Neural progenitor cell (in vitro differentiated cells): ENCODE measurements at regions not wholly inside any gene's neighbourhood (a gene's known extent, or its start where the extent isn't known, plus 50 kb on each side); places are given as distances from the start of the nearest gene placed in this dataset.

Experiments
- DNase-seq: peaks from one replicate; pipeline ENCODE4 v3.0.0-alpha.2; 2016; ENCODE audit warnings: low spot score
- H2AFZ ChIP-seq: fragments of 200-600 bp; sonication (generic); replicated peaks from 2 replicates; pipeline ENCODE4 v1.6.1; 2016; ENCODE audit warnings: antibody characterized with exemption
- H3F3A ChIP-seq: fragments of 200-600 bp; sonication (generic); 2 replicates; pipeline ENCODE4 v1.6.1; 2016; ENCODE audit warnings: antibody characterized with exemption, low read depth
- H3K27ac ChIP-seq: fragments of 200-600 bp; sonication (generic); 2 replicates; pipeline ENCODE4 v1.5.1; 2016; ENCODE audit warnings: mild to moderate bottlenecking
- H3K27me3 ChIP-seq: fragments of 200-600 bp; sonication (generic); 2 replicates; pipeline ENCODE4 v1.6.1; 2016; ENCODE audit warnings: mild to moderate bottlenecking, moderate library complexity
- H3K36me3 ChIP-seq: fragments of 200-600 bp; sonication (generic); 2 replicates; pipeline ENCODE4 v1.5.1; 2016
- H3K4me1 ChIP-seq: fragments of 200-600 bp; sonication (generic); 2 replicates; pipeline ENCODE4 v1.6.1; 2016; ENCODE audit warnings: mixed run types
- H3K4me2 ChIP-seq: fragments of 200-600 bp; sonication (generic); 2 replicates; pipeline ENCODE4 v1.6.1; 2016
- H3K4me3 ChIP-seq: fragments of 200-600 bp; sonication (generic); 2 replicates; pipeline ENCODE4 v1.5.1; 2016
- H3K79me2 ChIP-seq: fragments of 200-600 bp; sonication (generic); 2 replicates; pipeline ENCODE4 v1.6.1; 2016; ENCODE audit warnings: low read depth
- H3K9ac ChIP-seq: fragments of 200-600 bp; sonication (generic); 2 replicates; pipeline ENCODE4 v1.6.1; 2016
- H3K9me3 ChIP-seq: fragments of 200-600 bp; sonication (generic); 2 replicates; pipeline ENCODE4 v1.5.1; 2016; ENCODE audit warnings: low read depth
- H4K20me1 ChIP-seq: fragments of 200-600 bp; sonication (generic); 2 replicates; pipeline ENCODE4 v1.6.1; 2016; ENCODE audit warnings: low read depth
- H3K27ac Mint-ChIP-seq: 3 replicates; pipeline ENCODE4 v1.8.0; 2021; ENCODE audit warnings: mixed read lengths
- H3K27me3 Mint-ChIP-seq: 2 replicates; pipeline ENCODE4 v1.8.0; 2022; ENCODE audit warnings: low read depth, mild to moderate bottlenecking, inconsistent platforms, moderate library complexity, mixed read lengths; ENCODE audit not compliant: insufficient read depth
- H3K36me3 Mint-ChIP-seq: 3 replicates; pipeline ENCODE4 v1.8.0; 2021; ENCODE audit warnings: mixed read lengths
- H3K4me1 Mint-ChIP-seq: 3 replicates; pipeline ENCODE4 v1.8.0; 2021; ENCODE audit warnings: mixed read lengths
- H3K4me3 Mint-ChIP-seq: 3 replicates; pipeline ENCODE4 v1.8.0; 2021; ENCODE audit warnings: mild to moderate bottlenecking, moderate library complexity, mixed read lengths
- H3K9me3 Mint-ChIP-seq: 3 replicates; pipeline ENCODE4 v1.8.0; 2020; ENCODE audit warnings: mixed read lengths
- EZH2 ChIP-seq: fragments of 200-600 bp; sonication (generic); IDR thresholded peaks from 2 replicates; pipeline ENCODE4 v1.6.1; 2017; ENCODE audit warnings: antibody characterized with exemption, mild to moderate bottlenecking, moderate library complexity
- EZH2phosphoT487 ChIP-seq: fragments of 200-600 bp; sonication (generic); IDR thresholded peaks from 2 replicates; pipeline ENCODE4 v1.6.1; 2017; ENCODE audit warnings: antibody characterized with exemption
- TF ChIP-seq, protein P1 (sequence below): fragments of 200-600 bp; sonication (generic); IDR thresholded peaks from 2 replicates; pipeline ENCODE4 v1.5.1; 2017; ENCODE audit warnings: antibody characterized with exemption, mild to moderate bottlenecking

DNA sequence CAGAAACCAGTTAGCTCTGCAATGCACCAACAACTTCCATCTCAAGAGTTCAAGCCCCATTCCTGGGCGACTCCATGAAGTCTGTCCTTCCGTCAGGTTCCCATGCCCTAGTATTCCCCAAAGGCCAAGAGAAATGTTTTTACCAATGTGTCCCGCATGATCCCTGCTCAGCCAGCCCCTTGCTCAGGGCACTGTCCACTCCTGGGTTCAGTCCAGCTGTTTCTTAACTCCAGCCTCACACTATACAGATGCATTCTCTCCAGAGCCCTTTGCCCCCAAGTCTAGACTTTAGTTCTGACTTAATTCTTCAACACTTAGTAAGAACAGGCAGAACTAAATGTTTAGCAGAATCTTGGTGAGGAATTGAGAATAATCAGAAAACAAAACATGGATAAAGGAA is 497.5 kb downstream of the SOX6 start:
- H3K4me2 ChIP-seq = no peak overlapping the region
- peaks cover 5% of the 10 kb centered on the region for H3K36me3 Mint-ChIP-seq
- H3K27me3 ChIP-seq = no peaks in the 10 kb centered on the region
- no peaks in the 10 kb centered on the region for H3K9me3 Mint-ChIP-seq
- H3K27ac ChIP-seq = no peak overlapping the region
- peak overlapping the region; percentile 13 for H3K27ac Mint-ChIP-seq
- H3K4me3 Mint-ChIP-seq = no peak overlapping the region
- no peak overlapping the region for H2AFZ ChIP-seq
- no peaks in the 10 kb centered on the region for H3K79me2 ChIP-seq
- H3F3A ChIP-seq = no peaks in the 10 kb centered on the region
- H3K4me1 ChIP-seq = peaks cover 4% of the 10 kb centered on the region
- DNase-seq = no peak
- H3K4me1 Mint-ChIP-seq = peaks cover 14% of the 10 kb centered on the region
- no peaks in the 10 kb centered on the region for H3K9me3 ChIP-seq
- TF ChIP-seq EZH2phosphoT487 = no peak
- no peak overlapping the region for H3K9ac ChIP-seq
- H4K20me1 ChIP-seq = no peaks in the 10 kb centered on the region
- H3K36me3 ChIP-seq = no peaks in the 10 kb centered on the region
- H3K4me3 ChIP-seq = no peak overlapping the region
- peaks cover 3% of the 10 kb centered on the region for H3K27me3 Mint-ChIP-seq

GRCh38 chr11:15859411-15859810 is 496.9 kb downstream of the SOX6 start:
- Histone ChIP-seq H3K27ac (no peak overlapping the region), H3K79me2 (no peaks in the 10 kb centered on the region), H2AFZ (no peak overlapping the region), H3K36me3 (no peaks in the 10 kb centered on the region), H3K4me3 (no peak overlapping the region), H3F3A (no peaks in the 10 kb centered on the region), H3K4me1 (peaks cover 10% of the 10 kb centered on the region), H3K27me3 (no peaks in the 10 kb centered on the region), H3K9ac (no peak overlapping the region), H4K20me1 (no peaks in the 10 kb centered on the region), H3K9me3 (no peaks in the 10 kb centered on the region), H3K4me2 (no peak overlapping the region)
- Mint-ChIP-seq H3K36me3 (peaks cover 6% of the 10 kb centered on the region), H3K27me3 (peaks cover 3% of the 10 kb centered on the region), H3K27ac (peak overlapping the region; percentile 22), H3K4me1 (peaks cover 19% of the 10 kb centered on the region), H3K4me3 (no peak overlapping the region), H3K9me3 (no peaks in the 10 kb centered on the region)
- DNase-seq = no peak
- TF ChIP-seq EZH2phosphoT487 = no peak
- TF ChIP-seq EZH2 = no peak
- TF ChIP-seq, protein P1, sequence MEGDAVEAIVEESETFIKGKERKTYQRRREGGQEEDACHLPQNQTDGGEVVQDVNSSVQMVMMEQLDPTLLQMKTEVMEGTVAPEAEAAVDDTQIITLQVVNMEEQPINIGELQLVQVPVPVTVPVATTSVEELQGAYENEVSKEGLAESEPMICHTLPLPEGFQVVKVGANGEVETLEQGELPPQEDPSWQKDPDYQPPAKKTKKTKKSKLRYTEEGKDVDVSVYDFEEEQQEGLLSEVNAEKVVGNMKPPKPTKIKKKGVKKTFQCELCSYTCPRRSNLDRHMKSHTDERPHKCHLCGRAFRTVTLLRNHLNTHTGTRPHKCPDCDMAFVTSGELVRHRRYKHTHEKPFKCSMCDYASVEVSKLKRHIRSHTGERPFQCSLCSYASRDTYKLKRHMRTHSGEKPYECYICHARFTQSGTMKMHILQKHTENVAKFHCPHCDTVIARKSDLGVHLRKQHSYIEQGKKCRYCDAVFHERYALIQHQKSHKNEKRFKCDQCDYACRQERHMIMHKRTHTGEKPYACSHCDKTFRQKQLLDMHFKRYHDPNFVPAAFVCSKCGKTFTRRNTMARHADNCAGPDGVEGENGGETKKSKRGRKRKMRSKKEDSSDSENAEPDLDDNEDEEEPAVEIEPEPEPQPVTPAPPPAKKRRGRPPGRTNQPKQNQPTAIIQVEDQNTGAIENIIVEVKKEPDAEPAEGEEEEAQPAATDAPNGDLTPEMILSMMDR = no peak

DNA sequence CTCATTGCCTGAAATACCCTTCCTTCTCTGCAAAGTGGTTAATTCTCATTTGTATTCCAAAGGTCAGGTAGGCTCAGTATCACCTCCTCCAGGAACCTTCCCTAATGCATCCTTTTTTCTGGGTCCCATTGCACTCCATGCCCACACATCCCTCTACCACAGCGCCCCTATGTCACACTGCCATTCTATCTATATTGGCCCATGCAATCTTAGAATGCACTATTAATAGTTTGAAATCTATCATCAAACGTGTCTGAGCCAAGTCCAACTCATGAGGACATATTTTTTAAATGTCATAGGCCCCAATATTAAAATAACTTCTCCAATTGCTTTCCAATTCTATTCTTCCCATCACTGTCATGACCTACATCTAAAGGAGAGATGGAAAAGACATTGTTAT is 495.1 kb downstream of the SOX6 start:
- Histone ChIP-seq H3K4me3 (no peak overlapping the region), H3K9ac (no peak overlapping the region), H3K36me3 (no peaks in the 10 kb centered on the region), H3K4me1 (peaks cover 13% of the 10 kb centered on the region), H3K27ac (no peak overlapping the region), H2AFZ (no peak overlapping the region), H3K27me3 (no peaks in the 10 kb centered on the region), H3K9me3 (no peaks in the 10 kb centered on the region), H4K20me1 (no peaks in the 10 kb centered on the region), H3K4me2 (no peak overlapping the region), H3K79me2 (no peaks in the 10 kb centered on the region), H3F3A (no peaks in the 10 kb centered on the region)
- no peak overlapping the region for H3K4me3 Mint-ChIP-seq
- peaks cover 34% of the 10 kb centered on the region for H3K4me1 Mint-ChIP-seq
- no peak for TF ChIP-seq EZH2
- TF ChIP-seq, protein P1 = no peak
- no peak for TF ChIP-seq EZH2phosphoT487
- no peaks in the 10 kb centered on the region for H3K9me3 Mint-ChIP-seq
- peaks cover 3% of the 10 kb centered on the region for H3K27me3 Mint-ChIP-seq
- H3K36me3 Mint-ChIP-seq = peaks cover 6% of the 10 kb centered on the region
- DNase-seq = no peak
- no peak overlapping the region for H3K27ac Mint-ChIP-seq

GRCh38 chr11:15863411-15863810 is 492.9 kb downstream of the SOX6 start:
- Histone ChIP-seq H3K4me1 (peaks cover 13% of the 10 kb centered on the region), H3F3A (no peaks in the 10 kb centered on the region), H3K27me3 (no peaks in the 10 kb centered on the region), H3K27ac (no peak overlapping the region), H3K9ac (no peak overlapping the region), H4K20me1 (no peaks in the 10 kb centered on the region), H3K79me2 (no peaks in the 10 kb centered on the region), H2AFZ (no peak overlapping the region), H3K36me3 (no peaks in the 10 kb centered on the region), H3K4me2 (no peak overlapping the region), H3K4me3 (no peak overlapping the region), H3K9me3 (no peaks in the 10 kb centered on the region)
- H3K27ac Mint-ChIP-seq = peak overlapping the region; percentile 65
- TF ChIP-seq EZH2phosphoT487 (no peak), EZH2 (no peak)
- TF ChIP-seq, protein P1 = no peak
- peaks cover 8% of the 10 kb centered on the region for H3K36me3 Mint-ChIP-seq
- no peak overlapping the region for H3K4me3 Mint-ChIP-seq
- peaks cover 6% of the 10 kb centered on the region for H3K27me3 Mint-ChIP-seq
- no peak for DNase-seq
- H3K4me1 Mint-ChIP-seq = peaks cover 34% of the 10 kb centered on the region
- H3K9me3 Mint-ChIP-seq = peaks cover 6% of the 10 kb centered on the region
